ENCODE measurements at regions not wholly inside any gene's neighbourhood (a gene's known extent, or its start where the extent isn't known, plus 50 kb on each side); places are given as distances from the start of the nearest gene placed in this dataset.

DNA sequence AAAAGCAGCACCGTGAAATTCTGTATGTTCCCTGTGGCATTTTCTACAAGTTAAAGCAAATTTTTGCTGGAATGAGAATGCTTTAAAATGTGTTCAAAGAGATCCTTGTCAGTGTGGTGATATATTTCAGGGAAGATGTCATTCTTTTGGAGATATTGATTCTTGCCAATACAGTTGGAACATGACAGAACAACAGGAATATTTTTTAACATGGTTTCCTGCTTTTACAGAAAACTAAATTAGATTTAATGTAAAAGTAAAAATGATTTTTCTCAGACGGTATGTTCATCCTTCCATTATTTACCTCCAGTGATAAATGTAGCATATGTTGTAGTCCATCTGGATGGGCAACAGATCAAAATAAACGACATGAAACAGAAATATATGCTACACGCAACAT is 474.8 kb downstream of the TMA16 start:
- no peak overlapping the region for H3K4me3 ChIP-seq (ENCODE audit: low read depth, low read length)
- DNase-seq (ENCODE audit: low read depth), result no peak
- TF ChIP-seq, protein P1, sequence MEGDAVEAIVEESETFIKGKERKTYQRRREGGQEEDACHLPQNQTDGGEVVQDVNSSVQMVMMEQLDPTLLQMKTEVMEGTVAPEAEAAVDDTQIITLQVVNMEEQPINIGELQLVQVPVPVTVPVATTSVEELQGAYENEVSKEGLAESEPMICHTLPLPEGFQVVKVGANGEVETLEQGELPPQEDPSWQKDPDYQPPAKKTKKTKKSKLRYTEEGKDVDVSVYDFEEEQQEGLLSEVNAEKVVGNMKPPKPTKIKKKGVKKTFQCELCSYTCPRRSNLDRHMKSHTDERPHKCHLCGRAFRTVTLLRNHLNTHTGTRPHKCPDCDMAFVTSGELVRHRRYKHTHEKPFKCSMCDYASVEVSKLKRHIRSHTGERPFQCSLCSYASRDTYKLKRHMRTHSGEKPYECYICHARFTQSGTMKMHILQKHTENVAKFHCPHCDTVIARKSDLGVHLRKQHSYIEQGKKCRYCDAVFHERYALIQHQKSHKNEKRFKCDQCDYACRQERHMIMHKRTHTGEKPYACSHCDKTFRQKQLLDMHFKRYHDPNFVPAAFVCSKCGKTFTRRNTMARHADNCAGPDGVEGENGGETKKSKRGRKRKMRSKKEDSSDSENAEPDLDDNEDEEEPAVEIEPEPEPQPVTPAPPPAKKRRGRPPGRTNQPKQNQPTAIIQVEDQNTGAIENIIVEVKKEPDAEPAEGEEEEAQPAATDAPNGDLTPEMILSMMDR (conservative IDR thresholded peaks at IDR 0.05; ENCODE audit: low read depth, low read length), result no peak

DNA sequence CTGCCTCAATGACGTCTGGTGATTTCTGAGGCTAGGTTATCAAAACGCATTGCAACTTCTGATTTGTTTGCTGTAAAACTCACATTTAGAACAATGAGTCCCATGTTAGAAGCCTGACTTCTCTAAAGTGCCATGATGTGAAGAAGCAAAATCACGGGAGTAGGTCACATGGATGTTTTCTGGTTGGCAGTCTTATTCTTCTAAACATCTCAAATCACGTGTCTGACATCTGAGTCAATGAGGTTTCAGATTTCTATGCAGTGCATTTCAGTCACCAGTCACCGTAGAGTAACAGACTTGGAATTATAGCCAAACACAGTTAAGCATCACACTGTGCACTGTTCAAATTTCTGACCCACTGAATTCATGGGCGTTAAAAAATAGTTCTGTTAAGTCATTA is 482.1 kb downstream of the TMA16 start:
- TF ChIP-seq, protein P1 (conservative IDR thresholded peaks at IDR 0.05; ENCODE audit: low read depth, low read length), result no peak
- no peak for DNase-seq (ENCODE audit: low read depth)
- H3K4me3 ChIP-seq (ENCODE audit: low read depth, low read length), result no peak overlapping the region

DNA sequence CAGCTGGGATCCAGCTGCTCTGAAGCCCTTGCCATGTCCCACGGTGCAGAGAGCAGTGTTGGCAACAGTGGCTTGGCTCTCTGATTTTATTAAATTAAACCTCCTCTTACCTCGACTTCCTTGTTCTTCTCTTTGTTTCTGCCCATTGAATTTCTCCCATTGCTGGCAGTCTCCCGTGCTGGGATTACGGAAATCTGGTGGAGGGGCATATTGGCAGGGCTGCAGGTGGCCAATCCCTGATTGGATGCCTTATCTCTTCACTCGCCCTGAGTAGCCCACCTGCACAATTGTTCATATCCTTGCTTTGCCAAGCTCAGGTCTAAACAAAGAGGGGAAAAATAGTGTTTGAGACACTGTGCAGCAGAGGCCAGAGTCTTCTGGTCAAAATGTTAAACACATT is 493.9 kb downstream of the TMA16 start:
- DNase-seq (ENCODE audit: low read depth), result no peak
- TF ChIP-seq, protein P1 (conservative IDR thresholded peaks at IDR 0.05; ENCODE audit: low read depth, low read length), result no peak
- no peak overlapping the region for H3K4me3 ChIP-seq (ENCODE audit: low read depth, low read length)

DNA sequence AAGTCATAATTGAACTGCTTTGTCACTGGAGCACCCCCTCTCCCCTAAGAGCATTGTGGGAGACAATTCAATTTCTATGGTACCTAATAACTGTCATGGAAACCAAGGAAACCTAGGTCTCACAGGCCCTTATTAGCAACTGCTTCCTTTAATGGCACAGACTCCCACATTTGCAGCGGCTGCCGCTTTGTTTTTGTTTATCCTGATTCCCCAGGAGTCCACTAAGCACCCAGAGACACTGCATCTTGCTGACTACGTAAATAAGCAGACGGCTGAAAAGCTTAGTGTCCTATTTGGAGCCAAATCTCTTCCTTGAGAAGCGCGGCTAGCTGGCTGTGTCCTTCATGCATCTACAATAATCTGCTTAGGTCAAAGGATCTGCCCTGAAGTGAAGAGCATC is 494.4 kb downstream of the TMA16 start:
- TF ChIP-seq, protein P1 (conservative IDR thresholded peaks at IDR 0.05; ENCODE audit: low read depth, low read length), result no peak
- H3K4me3 ChIP-seq (ENCODE audit: low read depth, low read length), result no peak overlapping the region
- DNase-seq (ENCODE audit: low read depth), result no peak

DNA sequence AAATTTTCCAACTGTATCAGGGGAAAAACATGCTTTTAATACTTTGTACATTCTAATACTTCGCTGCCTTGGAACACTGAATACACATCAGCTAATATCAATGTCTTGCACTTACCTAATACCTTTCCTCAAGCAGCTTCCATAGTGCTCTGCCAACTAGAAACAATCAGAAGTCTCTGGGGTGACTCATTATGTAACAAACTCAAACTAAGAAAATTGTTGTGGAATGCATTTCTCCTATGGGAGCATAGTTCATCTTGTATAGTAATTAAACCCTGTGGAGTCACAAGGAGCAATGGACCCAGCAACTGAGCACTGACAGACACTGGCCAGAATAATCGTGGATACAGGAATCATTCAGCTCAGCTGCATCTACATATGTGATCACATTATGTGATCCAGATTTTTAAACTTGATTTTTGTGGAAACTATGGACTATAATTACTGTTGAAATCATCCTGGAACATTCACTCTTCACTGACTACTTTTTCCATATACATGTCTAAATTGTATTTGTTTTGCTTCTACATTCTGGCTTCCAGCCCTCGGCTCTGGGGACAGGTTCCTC is 496.9 kb downstream of the TMA16 start:
- DNase-seq (ENCODE audit: low read depth), result no peak

DNA sequence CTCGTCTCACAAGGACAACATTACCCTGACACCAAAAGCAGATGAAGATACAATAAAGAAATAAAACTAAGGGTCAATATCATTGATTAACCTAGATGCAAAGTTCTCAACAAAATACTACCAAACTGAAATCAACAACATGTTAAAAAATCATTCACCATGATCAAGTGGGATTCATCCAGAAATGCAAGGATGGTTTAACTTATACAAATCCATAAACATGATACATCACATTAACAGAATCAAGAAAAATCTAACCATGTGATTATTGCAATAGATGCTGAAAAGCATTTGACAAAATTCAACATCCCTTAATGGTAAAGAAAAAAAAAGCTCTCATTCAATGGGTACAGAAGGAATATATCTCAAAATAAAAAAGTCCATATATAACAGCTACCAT is 514.9 kb downstream of the TMA16 start:
- no peak overlapping the region for H3K4me3 ChIP-seq (ENCODE audit: low read depth, low read length)
- DNase-seq (ENCODE audit: low read depth), result no peak
- TF ChIP-seq, protein P1 (conservative IDR thresholded peaks at IDR 0.05; ENCODE audit: low read depth, low read length), result no peak

More for the DNA sequence above, 496.9 kb downstream of the TMA16 start:
- H3K4me3 ChIP-seq (ENCODE audit: low read depth, low read length), result no peak overlapping the region
- TF ChIP-seq, protein P1 (conservative IDR thresholded peaks at IDR 0.05; ENCODE audit: low read depth, low read length), result no peak

DNA sequence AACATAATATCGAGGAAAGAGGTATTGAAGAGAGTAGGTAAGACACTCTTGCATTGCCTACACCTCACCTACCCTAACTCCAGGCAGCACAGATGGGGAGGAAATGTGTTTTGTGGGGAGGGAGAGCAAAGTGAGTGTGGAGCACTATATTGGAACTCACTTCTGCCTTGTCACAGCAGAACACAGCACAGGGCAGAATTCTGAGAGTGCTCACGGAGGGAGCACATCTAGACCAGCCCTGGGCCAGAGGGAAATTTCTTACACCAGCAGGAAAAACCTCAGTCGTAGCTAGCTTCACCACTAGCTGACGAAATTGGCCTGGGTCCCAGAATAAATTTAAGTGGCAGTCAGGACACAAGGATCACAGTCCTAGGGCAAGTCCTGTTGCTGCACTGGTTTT is 517.3 kb downstream of the TMA16 start:
- H3K4me3 ChIP-seq (ENCODE audit: low read depth, low read length), result no peak overlapping the region
- TF ChIP-seq, protein P1 (conservative IDR thresholded peaks at IDR 0.05; ENCODE audit: low read depth, low read length), result no peak
- no peak for DNase-seq (ENCODE audit: low read depth)
